ENCODE measurements at regions not wholly inside any gene's neighbourhood (a gene's known extent, or its start where the extent isn't known, plus 50 kb on each side); places are given as distances from the start of the nearest gene placed in this dataset.
"Not testable (repeated sequence)": the region's sequence is repeated elsewhere in the genome, so short reads cannot be mapped to it uniquely, and the experiment has no call there.

- no peaks in the 10 kb centered on the region for H3K36me3 ChIP-seq
- no peak for DNase-seq (ENCODE audit: low spot score)
- TF ChIP-seq CTCF (IDR thresholded peaks at IDR 0.05), result no peak
- H3K27me3 ChIP-seq, result no peaks in the 10 kb centered on the region
- H3K4me1 ChIP-seq, result no peaks in the 10 kb centered on the region
- H3K4me3 ChIP-seq, result no peak overlapping the region
- no peak overlapping the region for H3K27ac ChIP-seq
- H3K9me3 ChIP-seq, result no peaks in the 10 kb centered on the region
Observed at GRCh38 chr5:56725711-56726411, 89.5 kb upstream of the MAP3K1 start.

- not testable (repeated sequence) for H3K27me3 ChIP-seq; DNase-seq (ENCODE audit: low spot score); H3K4me3 ChIP-seq; H3K36me3 ChIP-seq; H3K27ac ChIP-seq; H3K4me1 ChIP-seq; H3K9me3 ChIP-seq
Observed at GRCh38 chr5:56724857-56725256, 90.5 kb upstream of the MAP3K1 start.

GRCh38 chr5:56722317-56722716 lies 93.0 kb upstream of the MAP3K1 start:
- DNase-seq (ENCODE audit: low spot score), result no peak
- H3K9me3 ChIP-seq, result no peaks in the 10 kb centered on the region
- no peaks in the 10 kb centered on the region for H3K27me3 ChIP-seq
- H3K4me1 ChIP-seq, result no peaks in the 10 kb centered on the region
- H3K4me3 ChIP-seq, result no peak overlapping the region
- no peak overlapping the region for H3K27ac ChIP-seq
- no peak for TF ChIP-seq CTCF (IDR thresholded peaks at IDR 0.05)
- no peaks in the 10 kb centered on the region for H3K36me3 ChIP-seq

DNA sequence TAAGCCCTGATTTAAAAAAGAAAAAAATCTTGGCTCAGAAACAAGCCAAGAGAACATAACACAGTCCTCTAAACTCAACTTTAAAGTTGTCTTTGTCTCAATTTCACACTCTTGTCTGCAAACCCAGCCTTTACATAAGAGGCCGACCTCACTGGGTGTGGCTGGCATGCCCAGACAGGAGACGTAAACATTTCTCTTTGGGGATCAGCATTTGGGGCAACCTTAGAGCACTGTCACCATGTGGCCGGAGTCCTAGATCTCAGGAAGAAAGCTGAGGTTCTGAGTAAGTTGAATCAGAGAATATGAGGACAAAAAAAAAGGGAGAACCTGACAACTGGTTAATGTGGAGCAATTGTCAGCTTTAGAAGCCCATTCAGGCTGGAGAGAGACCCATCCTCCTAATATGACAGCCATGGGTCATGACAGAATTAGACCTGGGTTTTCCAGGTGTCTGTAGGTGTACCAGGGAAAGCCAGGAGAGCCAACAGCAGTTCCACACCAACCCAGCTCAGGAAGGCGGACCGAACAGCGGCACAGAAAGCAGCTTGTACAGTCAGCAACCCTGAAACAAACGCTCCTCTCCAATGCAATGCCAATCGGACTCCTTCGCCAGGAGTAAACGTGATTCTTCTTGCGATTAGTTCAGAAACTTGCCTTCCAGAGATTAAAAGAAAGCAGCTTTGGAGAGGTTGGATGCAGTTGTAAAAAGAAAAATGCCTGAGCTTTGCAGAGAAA lies 97.9 kb upstream of the MAP3K1 start:
- no peak for DNase-seq (ENCODE audit: low spot score)
- H3K36me3 ChIP-seq, result no peaks in the 10 kb centered on the region
- H3K9me3 ChIP-seq, result no peaks in the 10 kb centered on the region
- no peak overlapping the region for H3K27ac ChIP-seq
- no peak for TF ChIP-seq CTCF (IDR thresholded peaks at IDR 0.05)
- H3K27me3 ChIP-seq, result no peaks in the 10 kb centered on the region
- H3K4me1 ChIP-seq, result no peaks in the 10 kb centered on the region
- no peak overlapping the region for H3K4me3 ChIP-seq

DNA sequence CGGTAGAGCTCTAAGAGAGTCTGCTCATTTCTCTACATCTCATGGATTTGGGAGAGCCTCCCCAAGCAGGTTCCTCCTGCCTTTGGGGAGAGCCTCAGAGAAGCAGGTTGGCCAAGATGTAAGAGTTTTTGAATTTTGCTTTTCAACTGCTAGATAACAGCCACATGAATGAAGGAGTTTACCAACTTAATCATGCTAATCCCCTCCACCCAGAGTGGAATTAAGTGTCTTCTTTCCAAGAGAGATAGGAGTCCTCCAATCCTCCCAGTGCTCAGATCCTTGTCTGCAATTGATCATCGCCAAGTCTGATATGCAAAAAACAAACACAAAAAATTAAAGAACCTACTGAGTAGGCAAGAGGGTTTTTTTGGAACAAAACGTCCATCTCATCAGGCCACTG lies 99.4 kb upstream of the MAP3K1 start:
- DNase-seq (ENCODE audit: low spot score), result no peak
- Histone ChIP-seq H3K27ac (no peak overlapping the region), H3K36me3 (no peaks in the 10 kb centered on the region), H3K4me1 (no peaks in the 10 kb centered on the region), H3K4me3 (no peak overlapping the region), H3K27me3 (no peaks in the 10 kb centered on the region), H3K9me3 (no peaks in the 10 kb centered on the region)
- no peak for TF ChIP-seq CTCF (IDR thresholded peaks at IDR 0.05)

DNA sequence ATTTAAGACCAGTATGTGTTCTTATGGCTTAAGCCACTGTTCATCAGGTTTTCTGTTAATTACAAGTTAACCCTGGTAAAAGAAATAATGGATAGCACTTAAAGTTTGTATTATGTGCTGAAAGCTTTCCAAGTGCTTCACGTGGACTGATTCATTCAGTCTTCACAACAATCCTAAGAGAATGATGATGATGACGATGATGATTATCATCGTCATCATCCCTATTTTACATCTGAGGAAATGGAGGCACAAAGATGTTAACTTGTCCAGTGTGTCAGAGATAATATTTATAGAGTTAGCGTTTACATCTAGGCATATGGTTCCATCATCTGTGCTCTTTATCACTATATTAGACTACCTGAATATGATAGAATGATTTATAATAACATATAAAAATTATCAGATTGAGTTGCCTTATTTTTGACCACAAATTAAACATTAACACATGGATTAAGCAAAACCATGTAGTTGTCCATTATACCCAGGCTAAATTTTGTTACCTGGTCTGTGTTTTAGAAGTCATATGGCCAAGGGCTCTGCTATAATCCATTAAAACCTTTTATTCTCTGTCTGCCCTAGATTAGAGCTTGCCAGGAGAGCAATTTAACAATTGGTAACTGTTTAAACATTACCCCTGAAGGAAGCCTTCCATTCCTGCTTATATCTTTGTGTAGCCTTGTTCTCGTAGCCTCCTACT lies 102.3 kb upstream of the MAP3K1 start:
- no peak for DNase-seq (ENCODE audit: low spot score)
- Histone ChIP-seq H3K27me3 (no peaks in the 10 kb centered on the region), H3K9me3 (no peaks in the 10 kb centered on the region), H3K27ac (no peak overlapping the region), H3K36me3 (no peaks in the 10 kb centered on the region), H3K4me3 (no peak overlapping the region), H3K4me1 (no peaks in the 10 kb centered on the region)
- no peak for TF ChIP-seq CTCF (IDR thresholded peaks at IDR 0.05)

All from right atrium auricular region (tissue), 2 donors.